Cardiac fibroblast (primary cell): ENCODE measurements at regions not wholly inside any gene's neighbourhood (a gene's known extent, or its start where the extent isn't known, plus 50 kb on each side); places are given as distances from the start of the nearest gene placed in this dataset.

Experiments used
- DNase-seq, 2 donors: peaks; one replicate each; pipeline versions ENCODE4 v3.0.0 to v3.0.0-alpha.2; 2010; ENCODE audit warnings: low read depth in 2 of 2
- H3K4me3 ChIP-seq, 2 donors: replicated peaks in 1 of 2; 1 replicate in 1 of 2; 2 replicates in 1 of 2; pipeline ENCODE4 v1.5.1; 2011; ENCODE audit warnings: low read depth in 2 of 2, low read length in 2 of 2, mild to moderate bottlenecking in 2 of 2, moderate library complexity in 1 of 2
- CTCF ChIP-seq: IDR thresholded peaks from one replicate; pipeline ENCODE4 v1.5.1; 2011; ENCODE audit warnings: low read depth, mild to moderate bottlenecking, low read length, inconsistent platforms

GRCh38 chr2:56682397-56682760, 498.6 kb downstream of the CCDC85A start:
- no peak for TF ChIP-seq CTCF
- no peak overlapping the region for H3K4me3 ChIP-seq
- DNase-seq = peak in 1 of 2 donors; percentile 45

GRCh38 chr2:56684327-56684726, 500.5 kb downstream of the CCDC85A start:
- TF ChIP-seq CTCF = no peak
- H3K4me3 ChIP-seq = no peak overlapping the region
- DNase-seq = no peak

GRCh38 chr2:56685205-56685604, 501.4 kb downstream of the CCDC85A start:
- H3K4me3 ChIP-seq = no peak overlapping the region
- TF ChIP-seq CTCF = no peak
- no peak for DNase-seq

GRCh38 chr2:56687169-56687568, 503.4 kb downstream of the CCDC85A start:
- no peak overlapping the region for H3K4me3 ChIP-seq
- TF ChIP-seq CTCF = no peak
- peak; percentile 20 to 29 for DNase-seq

GRCh38 chr2:56688661-56689060, 504.9 kb downstream of the CCDC85A start:
- TF ChIP-seq CTCF = no peak
- H3K4me3 ChIP-seq = no peak overlapping the region
- DNase-seq = peak in 1 of 2 donors; percentile 40

- no peak for TF ChIP-seq CTCF
- H3K4me3 ChIP-seq = no peak overlapping the region
- DNase-seq = no peak
These were observed 509.7 kb downstream of the CCDC85A start for GRCh38 chr2:56693501-56693900.

- TF ChIP-seq CTCF = no peak
- H3K4me3 ChIP-seq = no peak overlapping the region
- DNase-seq = no peak
These were observed 519.2 kb downstream of the CCDC85A start for GRCh38 chr2:56703001-56703400.
